ENCODE measurements at regions not wholly inside any gene's neighbourhood (a gene's known extent, or its start where the extent isn't known, plus 50 kb on each side); places are given as distances from the start of the nearest gene placed in this dataset.
"Not testable (repeated sequence)": the region's sequence is repeated elsewhere in the genome, so short reads cannot be mapped to it uniquely, and the experiment has no call there.

- DNase-seq (ENCODE audit: low read depth in 2 of 2) = no peak
These were observed 54.9 kb downstream of the DIO3 start for GRCh38 chr14:101616202-101616601.

- no peak for DNase-seq (ENCODE audit: low read depth in 2 of 2)
These were observed 58.2 kb downstream of the DIO3 start for GRCh38 chr14:101619484-101619883.

DNA sequence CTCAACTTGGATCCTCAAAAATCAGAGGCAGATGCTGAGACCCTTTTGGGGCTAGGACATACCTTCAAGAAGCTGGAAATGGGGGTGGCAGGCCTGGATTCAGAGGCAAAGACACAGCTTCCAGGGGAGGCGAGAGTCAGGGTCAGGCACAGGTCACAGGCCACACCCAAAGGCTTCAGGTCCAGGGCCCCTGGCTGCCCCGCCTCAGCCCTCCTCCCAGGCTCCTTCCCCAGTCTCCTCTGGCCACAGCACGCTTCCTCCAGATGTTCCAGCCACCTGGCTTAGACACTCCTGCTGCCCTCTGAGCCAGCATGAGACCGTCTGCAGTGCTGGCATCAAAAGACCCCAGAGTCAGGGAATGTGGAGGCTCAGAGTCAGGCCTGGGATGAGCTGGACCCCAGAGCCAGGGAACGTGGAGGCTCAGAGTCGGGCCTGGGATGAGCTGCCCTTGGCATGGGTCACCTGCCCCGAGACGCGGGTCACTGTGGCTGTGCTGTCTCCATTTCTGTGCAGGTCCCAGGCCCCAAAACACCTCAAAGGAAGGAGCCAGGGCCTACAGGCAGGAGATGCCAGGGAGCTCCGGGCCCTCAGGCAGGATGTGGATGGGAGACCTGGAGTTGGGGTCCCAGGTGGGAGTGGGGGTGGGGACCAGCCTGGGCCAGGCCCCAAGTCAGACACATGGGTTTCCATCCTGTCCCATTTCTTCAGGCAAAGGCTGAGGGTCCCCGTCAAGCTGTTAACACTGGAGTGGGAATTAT is 58.9 kb downstream of the DIO3 start:
- no peak for DNase-seq (ENCODE audit: low read depth in 2 of 2)

DNA sequence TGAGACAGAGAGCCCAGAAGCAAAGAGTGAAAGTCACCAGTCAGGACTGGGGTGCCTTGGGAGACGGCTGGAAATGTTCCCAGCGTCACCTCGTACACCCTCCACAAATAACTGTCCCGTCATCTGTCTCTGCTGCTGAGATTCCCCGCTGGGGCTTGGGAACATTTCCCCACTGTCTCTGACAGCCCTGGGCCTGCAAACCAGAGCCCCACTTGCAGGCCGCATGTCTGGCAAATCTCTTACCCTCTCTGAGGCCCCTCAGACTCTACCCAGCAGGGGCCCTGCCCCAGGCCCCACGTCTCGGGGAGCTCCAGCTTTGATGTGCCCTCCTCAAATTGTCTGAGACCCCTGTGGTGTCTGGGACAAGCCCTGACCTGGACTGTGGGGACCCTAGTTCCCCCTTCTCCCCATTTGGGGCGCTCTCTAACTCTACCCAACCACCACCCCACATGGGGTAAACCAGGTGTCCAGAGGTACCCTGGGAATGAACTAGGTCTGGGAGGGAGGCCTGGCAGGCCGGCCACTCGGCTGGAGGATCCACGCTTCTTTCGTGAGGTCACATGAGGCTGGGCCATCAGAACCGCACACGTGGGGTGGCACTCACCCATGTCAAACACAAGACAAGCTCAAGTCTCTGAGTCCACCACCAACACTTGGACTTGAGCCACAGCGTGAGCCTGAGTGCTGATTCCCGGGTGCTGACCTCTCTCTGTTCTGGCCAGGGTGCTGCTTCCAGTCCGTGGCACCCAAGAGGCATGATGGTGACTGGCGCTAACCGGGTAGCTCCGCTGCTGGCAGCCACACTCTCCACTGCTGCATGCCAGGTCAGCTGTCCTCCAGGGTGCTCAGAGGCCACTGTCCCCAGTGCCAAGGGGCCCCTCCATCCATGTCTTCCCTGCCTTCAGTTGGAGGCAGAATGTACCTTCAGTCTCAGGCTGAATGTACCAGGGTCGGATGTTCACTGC is 59.8 kb downstream of the DIO3 start:
- DNase-seq (ENCODE audit: low read depth in 2 of 2) = no peak

DNA sequence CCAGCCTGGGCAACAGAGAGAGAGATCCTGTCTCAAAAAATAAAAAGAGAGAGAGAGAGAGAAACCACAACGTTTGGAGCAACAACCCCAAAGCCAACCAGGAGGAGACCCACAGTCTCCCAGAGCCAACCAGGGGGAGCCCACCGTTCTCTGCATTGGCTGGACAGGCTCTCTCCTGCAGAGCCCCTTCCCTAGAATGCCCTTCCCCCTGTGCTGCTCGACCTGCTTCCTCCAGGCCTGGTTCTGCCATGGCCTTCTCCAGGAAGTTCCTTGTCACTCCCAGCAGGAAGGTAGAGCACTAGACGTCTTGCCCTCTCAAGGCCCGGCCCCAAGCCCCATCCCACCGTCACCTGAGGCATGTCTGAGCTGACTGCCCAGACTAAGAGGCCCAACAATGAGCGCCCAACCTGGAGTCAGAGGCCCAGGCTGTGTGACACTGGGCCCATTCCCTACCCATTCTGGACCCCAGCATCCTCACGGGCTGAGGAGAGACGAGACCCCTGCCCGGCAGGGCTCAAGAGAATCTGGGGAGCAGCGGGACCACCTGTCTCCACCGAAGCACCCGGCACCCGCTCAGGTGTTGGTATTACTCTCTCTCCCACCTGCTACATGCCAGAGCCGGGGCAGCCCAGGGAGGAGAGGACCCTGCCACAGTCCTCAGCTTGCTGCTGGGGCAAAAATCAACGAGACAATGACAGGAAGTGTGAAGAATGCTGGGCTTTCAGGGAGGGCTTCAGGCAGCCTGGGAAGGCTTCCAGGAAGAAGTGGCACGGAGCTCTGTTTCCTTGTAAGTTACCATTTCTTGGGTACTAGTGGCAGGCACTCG is 61.2 kb downstream of the DIO3 start:
- no peak for DNase-seq (ENCODE audit: low read depth in 2 of 2)

- no peak for DNase-seq (ENCODE audit: low read depth in 2 of 2)
These were observed 61.7 kb downstream of the DIO3 start for GRCh38 chr14:101623077-101623372.

DNA sequence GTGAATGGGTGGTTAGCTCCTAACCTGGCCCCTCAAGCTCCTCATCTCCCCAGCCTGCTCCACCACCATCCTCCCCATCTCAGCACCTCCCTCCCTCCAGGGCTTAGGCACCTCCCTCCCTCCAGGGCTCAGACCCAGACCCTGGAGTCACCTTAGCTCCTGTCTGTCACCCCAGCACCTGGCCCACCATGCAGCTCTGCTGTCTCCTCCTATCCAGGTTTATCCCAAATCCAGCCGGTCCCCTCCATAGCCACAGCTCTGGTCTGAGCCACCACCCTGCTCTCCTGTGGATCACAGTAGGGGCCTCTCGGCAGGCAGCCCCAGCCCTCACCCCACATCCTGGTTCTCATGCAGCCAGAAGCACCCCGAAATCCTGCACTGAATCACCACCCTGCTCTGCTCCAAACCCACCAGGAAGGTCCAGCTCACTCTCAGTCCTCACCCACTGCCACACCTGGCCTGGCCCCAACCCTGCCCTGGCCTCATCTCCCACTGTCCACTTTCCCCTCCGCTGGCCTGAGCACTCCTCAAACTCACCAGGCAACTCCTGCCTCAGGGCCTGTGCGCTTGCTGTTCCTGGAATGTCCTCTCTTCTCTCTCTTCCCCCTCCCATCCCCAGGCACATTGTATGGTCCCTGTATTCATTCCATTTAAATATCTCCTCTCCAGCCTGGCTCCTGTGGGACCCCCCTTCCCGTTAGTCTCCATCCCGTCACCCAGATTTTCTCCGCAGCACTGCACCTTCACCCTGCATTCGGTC is 62.6 kb downstream of the DIO3 start:
- DNase-seq (ENCODE audit: low read depth in 2 of 2) = no peak

DNA sequence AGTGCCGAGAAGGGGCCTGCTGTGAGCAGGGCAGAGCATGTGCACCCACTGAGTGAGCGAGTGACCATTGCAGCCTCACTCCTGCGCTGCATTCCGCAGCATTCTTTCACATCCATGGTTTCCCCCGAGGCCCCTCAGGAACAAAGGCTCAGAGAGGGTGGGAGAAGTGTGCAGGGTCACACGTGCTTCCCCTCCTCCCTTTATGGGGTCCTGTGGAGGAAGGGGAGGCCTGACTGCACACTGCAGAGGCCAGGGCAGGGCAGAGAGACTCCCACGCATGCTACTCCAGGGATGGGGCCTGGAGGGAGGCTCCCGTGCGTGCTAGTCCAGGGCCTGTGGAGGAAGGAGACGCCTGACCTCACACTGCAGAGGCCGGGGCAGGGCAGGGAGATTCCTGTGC is 63.2 kb downstream of the DIO3 start:
- no peak for DNase-seq (ENCODE audit: low read depth in 2 of 2)

DNA sequence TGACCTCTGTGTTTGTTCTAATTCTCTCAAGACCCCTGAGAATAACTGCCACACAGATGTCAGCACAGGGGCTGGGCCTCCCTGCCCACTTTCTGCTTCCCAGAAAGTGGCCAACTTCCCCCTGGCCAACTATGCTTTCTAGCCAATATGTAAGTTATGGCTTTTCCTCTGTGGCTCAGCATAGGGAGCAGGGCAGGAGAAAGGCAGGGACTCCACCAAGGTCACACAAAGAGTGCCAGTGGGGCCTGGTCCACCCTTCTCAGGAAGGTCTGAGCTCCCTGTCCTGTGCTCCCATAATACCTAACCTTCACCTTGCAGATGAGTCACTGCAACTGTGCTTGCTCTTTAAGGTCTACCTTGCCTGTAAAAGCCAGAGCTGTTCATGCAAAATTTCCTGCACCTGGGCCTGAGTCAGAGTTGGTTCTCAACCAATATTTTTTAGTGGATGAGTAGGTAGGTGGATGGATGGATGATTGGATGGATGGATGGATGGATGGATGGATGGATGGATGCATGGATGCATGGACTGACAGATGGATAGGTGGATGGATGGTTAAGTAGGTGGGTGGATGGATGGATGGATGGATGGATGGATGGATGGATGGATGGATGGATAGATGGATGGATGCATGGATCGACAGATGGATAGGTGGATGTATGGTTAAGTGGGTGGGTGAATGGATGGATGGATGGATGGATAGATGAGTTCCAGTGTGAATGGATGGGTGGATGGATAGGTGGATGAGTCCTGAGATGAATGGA is 64.2 kb downstream of the DIO3 start:
- DNase-seq (ENCODE audit: low read depth in 2 of 2) = no peak

DNA sequence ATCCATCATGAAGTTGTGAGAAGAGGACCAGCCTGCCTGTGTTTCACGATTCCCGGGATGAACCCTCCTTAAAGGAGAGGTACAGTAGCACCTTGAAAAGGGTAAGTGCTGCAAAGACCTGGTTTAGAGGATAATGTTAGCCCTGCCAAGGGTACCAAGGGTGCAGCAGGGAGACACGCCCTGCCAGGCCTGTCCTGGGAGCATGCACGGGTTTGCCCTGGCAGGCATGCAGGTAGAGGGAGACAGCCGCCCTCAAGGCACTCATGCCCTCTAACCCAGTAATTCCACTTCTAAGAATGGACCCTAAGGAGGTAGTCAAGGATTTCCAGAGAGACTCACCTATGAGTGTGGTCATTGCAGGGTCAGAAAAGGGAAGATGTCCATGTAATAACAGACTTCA is 65.0 kb downstream of the DIO3 start:
- DNase-seq (ENCODE audit: low read depth in 2 of 2) = no peak

DNA sequence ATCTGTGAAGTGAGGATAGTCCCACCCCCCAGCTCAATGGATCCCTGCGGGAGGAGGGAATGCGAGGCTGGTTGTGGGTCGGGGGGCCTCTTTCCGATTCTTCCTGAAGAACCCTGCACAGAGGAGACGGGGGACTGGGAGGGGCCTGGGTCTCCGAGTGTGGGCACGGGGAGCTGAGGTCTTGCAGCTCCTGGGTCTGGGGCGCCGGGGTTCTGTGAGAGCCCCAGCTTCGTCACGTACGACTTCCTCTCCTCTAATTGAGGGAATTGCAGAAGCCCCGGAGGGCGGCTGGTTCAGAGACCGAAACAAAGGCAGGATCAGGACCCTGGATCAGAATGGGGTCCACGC is 66.6 kb downstream of the DIO3 start:
- DNase-seq (ENCODE audit: low read depth in 2 of 2) = no peak

GRCh38 chr14:101628471-101628966 is 67.2 kb downstream of the DIO3 start:
- peak; percentile 56 to 65 for DNase-seq (ENCODE audit: low read depth in 2 of 2)

DNA sequence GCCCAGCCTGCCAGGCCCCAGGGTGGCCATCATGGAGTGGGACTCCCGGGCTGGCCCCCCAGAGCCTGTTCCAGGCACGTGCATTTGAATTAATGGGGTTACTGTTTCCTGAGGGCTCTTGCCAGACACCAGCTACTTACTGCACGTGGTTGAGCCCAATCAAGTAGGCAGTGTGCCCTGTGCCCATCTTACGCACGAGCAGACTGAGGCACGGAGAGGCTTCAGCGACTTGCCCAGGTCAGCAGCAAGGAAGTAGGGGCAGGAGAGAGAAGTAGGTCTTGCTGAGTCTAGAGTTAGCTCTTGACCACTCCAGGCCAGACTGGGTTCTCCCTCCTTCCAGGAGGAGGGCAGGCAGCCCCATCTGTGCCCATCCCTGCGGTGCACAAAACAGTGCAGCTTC is 67.7 kb downstream of the DIO3 start:
- no peak for DNase-seq (ENCODE audit: low read depth in 2 of 2)

- no peak for DNase-seq (ENCODE audit: low read depth in 2 of 2)
These were observed 69.0 kb downstream of the DIO3 start for GRCh38 chr14:101630056-101630965.

DNA sequence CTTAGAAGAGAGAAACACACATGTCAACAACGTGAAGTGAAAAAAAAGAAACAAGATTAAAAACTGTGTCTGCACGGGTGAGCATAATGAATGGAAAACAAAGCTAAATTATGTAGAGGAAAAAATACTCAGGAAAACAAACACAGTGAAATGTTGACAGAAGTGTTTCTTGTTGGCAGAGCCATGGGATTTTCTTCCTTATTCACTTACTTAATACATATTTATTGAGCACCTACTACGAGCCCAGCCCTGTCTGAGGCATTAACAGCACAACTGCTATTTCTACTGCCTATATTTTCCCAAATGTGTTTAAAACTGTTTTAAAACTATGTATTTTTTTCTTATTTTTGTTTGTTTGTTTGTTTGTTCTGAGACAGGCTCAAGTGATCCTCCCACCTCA is 69.9 kb downstream of the DIO3 start:
- no peak for DNase-seq (ENCODE audit: low read depth in 2 of 2)

DNA sequence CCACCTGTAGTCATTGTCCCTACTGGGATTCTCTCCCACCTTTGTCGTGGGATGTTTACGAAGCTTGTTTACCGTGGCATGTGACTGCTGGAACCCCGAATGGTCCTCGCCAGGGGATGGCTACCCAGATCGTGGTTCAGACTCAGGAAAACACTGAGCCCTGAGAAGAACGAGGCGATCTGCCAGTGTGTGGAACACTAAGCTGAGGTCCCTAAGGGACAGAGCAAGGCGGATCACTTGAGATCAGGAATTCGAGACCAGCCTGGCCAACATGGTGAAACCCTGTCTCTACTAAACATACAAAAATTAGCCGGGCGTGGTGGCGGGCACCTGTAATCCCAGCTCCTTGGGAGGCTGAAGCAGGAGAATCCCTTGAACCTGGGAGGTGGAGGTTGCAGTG is 70.7 kb downstream of the DIO3 start:
- DNase-seq (ENCODE audit: low read depth in 2 of 2) = not testable (repeated sequence)

DNA sequence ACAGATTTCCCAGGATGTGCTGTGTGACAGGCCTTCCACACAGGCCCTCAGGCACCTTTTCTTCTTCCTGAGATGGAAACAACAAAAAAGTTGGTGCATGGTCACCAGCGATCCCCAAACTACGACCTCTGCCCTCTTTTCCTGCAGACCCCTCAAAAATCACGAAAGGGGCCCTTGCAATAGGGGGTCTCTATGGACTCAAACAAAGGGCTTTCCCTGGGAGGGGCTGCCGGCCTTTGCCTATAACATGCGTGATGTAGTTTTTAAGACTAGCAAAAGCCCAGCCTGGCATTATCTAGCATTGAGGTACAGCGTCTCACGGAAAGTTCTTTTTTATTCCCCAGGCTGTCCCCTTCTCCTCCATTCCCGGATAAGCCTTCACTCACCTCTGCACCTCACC is 71.2 kb downstream of the DIO3 start:
- DNase-seq (ENCODE audit: low read depth in 2 of 2) = no peak

DNA sequence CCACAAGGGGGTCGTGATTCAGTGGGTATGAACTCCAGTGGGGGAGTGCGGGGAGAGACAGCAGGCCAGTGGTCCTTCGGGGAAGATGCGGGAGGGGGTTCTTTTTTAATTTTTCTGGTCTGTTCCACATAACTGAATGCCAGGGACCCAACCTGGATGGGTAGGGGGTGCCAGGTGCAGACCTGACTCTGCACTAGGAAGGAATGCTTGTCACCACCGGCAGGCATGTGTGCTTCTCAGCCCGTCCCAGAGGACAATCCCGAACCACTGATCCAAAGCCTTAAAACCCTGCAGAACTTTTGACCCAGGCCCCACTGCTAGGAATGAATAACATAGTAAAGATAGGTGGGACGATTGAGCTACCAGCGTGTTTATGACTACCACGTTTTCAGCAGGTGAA is 72.0 kb downstream of the DIO3 start:
- no peak for DNase-seq (ENCODE audit: low read depth in 2 of 2)

DNA sequence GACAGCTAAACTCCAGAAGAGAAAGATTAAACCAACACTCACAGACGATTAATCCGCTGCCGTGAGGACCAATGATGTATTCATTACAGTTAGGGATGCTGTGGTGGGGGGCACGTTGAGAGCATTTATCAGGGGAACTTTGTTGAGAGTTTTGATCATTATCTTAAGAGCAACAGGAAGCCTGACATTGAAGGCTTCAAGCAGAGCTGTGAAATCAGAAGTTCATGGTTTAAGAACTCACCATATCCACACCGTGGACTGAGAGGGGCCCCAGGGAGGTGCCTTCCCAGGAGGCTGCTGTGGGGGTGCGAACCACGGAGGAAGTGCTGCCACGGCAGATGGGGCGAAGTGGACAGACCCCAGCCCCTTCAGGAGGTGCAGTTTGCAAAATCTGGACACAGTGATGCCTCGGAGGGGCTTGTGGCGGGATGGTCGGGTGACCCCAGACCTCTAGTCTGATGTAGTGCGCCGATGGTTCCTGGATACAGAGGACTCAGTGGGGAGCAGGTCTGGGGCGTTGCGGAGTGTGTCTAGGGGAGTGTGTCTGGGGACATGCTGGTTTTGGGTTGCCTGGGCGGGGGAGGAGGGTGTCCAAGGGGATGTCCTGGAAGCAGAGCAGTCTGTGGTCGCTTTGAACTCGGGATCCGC is 73.0 kb downstream of the DIO3 start:
- DNase-seq (ENCODE audit: low read depth in 2 of 2) = no peak
